ENCODE measurements at regions not wholly inside any gene's neighbourhood (a gene's known extent, or its start where the extent isn't known, plus 50 kb on each side); places are given as distances from the start of the nearest gene placed in this dataset.

DNA sequence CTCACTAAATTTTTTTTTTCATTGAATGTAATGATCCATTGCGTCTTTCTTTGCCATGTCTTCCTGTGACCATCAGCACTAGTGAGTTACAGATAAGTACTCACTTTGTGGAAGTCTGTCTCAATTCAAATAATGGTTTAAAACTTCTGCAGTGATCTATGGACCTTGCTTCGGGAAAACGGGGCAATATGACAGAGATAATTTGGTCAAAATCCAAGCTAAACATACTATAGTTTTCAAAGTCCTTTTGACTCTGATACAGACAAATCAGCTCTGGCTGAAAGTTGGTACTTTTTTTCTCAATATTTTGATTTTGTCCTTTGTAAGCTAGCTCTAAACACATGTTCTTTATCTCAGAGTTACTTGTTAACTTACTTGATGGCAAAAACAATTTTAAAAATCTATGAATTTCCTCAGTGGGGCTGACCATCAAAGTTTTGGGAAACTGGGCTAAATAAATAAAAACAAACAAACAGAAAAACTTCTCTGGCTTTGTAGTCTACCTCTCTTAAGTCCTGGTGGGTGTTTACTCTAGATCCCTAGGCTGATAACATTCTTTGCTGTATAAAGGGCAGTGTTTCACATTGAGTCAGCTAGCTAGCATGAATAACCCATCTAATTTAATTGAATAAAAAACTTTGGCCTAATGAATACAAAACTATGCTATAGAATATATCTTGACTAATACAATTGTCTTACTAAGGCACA lies 327.6 kb downstream of the RDH14 start:
- no peaks in the 10 kb centered on the region for H3K36me3 ChIP-seq
- DNase-seq (no peak), ATAC-seq (peak; percentile 36)
- H3K27ac ChIP-seq = no peak overlapping the region
- peaks cover 5% of the 10 kb centered on the region for H3K4me1 ChIP-seq
- H3K27me3 ChIP-seq = no peaks in the 10 kb centered on the region
- H3K9me3 ChIP-seq = no peaks in the 10 kb centered on the region
- no peak overlapping the region for H3K4me3 ChIP-seq
- intact Hi-C loops (cut with DNase I) = no loop called here
- TF ChIP-seq, protein P1, sequence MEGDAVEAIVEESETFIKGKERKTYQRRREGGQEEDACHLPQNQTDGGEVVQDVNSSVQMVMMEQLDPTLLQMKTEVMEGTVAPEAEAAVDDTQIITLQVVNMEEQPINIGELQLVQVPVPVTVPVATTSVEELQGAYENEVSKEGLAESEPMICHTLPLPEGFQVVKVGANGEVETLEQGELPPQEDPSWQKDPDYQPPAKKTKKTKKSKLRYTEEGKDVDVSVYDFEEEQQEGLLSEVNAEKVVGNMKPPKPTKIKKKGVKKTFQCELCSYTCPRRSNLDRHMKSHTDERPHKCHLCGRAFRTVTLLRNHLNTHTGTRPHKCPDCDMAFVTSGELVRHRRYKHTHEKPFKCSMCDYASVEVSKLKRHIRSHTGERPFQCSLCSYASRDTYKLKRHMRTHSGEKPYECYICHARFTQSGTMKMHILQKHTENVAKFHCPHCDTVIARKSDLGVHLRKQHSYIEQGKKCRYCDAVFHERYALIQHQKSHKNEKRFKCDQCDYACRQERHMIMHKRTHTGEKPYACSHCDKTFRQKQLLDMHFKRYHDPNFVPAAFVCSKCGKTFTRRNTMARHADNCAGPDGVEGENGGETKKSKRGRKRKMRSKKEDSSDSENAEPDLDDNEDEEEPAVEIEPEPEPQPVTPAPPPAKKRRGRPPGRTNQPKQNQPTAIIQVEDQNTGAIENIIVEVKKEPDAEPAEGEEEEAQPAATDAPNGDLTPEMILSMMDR (IDR thresholded peaks at IDR 0.05) = no peak

DNA sequence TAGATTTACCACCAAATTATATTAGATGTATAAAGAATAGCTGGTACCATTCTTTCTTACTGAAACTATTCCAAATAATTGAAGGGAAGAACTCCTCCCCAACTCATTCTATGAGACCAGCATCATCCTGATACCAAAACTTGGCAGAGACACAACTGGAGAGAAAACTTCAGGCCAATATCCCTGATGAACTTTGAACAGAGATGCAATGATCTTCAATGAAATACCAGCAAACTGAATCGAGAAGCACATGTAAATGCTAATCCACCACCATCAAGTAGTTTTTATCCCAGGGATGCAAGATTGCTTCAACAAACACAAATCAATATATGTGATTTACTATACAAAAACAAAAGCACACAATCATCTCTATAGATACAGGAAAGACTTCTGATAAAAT lies 329.8 kb downstream of the RDH14 start:
- Histone ChIP-seq H3K4me1 (peaks cover 5% of the 10 kb centered on the region), H3K27ac (no peak overlapping the region), H3K36me3 (no peaks in the 10 kb centered on the region), H3K9me3 (no peaks in the 10 kb centered on the region), H3K4me3 (no peak overlapping the region), H3K27me3 (no peaks in the 10 kb centered on the region)
- intact Hi-C loops (cut with DNase I) = no loop called here
- TF ChIP-seq, protein P1 (IDR thresholded peaks at IDR 0.05) = no peak
- DNase-seq (no peak), ATAC-seq (no peak)

DNA sequence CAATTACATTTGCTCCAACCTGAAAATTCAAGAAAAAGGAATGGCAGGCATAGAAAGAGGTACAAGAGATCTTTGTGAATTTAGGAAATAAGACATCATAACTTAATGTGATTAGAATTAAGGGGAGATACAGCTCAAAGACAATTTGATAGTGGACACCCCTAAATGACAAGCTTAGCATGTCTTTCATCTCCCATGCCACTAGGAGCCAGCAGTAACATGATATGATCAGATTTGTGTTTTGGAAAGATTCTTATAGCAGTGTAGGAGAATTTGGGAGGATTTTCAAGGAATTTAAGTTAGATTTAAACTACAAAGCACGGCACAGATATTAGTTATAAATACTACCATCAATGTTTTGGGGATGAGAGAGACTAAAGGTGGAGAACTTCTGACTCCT lies 340.8 kb downstream of the RDH14 start:
- Histone ChIP-seq H3K9me3 (no peaks in the 10 kb centered on the region), H3K27ac (no peak overlapping the region), H3K36me3 (no peaks in the 10 kb centered on the region), H3K4me1 (no peaks in the 10 kb centered on the region), H3K4me3 (no peak overlapping the region), H3K27me3 (no peaks in the 10 kb centered on the region)
- intact Hi-C loops (cut with DNase I) = no loop called here
- ATAC-seq = no peak
- TF ChIP-seq, protein P1 (IDR thresholded peaks at IDR 0.05) = no peak
- DNase-seq = no peak

DNA sequence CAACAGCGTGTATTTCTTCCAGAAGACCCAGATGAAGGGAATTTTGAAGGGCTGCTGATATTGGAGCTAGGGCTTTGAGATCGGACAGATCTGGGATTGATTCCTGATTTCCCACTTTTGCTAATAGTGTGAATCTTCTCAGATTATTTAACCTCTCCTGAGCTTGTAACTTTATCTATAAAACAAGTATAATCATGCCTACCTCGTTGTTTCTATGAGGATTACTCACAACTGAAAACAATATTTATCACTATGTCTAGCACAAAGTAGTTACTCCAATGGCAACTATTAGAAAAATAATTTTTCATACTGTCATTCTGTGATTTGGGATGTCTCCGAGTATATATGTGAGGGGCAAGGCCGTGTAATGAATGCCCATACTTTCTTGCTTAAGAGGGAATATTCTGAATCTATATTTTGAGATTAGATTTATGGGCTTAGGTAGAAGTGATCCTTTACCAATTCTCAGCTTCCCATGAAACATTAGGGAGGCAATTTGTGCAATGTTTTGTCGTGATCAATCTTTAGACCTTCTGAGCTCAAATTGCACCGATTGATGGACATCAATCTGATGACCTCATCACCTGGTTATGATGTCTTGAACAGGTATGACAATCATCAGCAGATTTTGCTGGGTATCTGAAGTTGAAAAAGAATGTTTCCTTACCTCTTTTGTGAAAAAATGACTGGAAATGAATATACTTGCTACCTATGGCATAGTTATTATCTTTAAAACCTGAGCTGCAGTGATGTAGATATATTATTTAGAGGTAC lies 339.9 kb downstream of the KCNS3 start:
- TF ChIP-seq, protein P1 (IDR thresholded peaks at IDR 0.05) = no peak
- no peaks in the 10 kb centered on the region for H3K4me1 ChIP-seq
- H3K36me3 ChIP-seq = no peaks in the 10 kb centered on the region
- ATAC-seq (no peak), DNase-seq (no peak)
- no peak overlapping the region for H3K27ac ChIP-seq
- no peaks in the 10 kb centered on the region for H3K9me3 ChIP-seq
- H3K27me3 ChIP-seq = no peaks in the 10 kb centered on the region
- no peak overlapping the region for H3K4me3 ChIP-seq
- intact Hi-C loops (cut with DNase I) = no loop called here

DNA sequence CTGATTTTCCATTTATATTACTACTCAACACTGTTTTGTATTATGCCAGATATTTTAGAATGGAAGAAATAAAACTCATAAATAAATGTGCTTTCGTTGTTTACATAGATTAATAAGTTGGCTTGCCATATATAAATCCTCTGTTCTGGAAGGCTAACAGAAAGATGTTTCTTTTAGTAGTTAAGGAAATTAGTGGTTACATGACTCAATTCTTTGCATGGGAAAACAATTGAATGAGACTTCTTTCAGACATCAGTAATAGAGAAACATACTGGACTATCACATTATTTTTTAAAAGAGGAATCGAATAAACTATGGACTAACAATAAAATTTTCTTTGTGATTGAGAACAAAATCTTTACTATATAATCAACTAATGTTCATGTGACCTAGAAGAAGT lies 336.5 kb downstream of the KCNS3 start:
- ATAC-seq (no peak), DNase-seq (no peak)
- Histone ChIP-seq H3K9me3 (no peaks in the 10 kb centered on the region), H3K27ac (no peak overlapping the region), H3K4me1 (no peaks in the 10 kb centered on the region), H3K27me3 (no peaks in the 10 kb centered on the region), H3K4me3 (no peak overlapping the region), H3K36me3 (no peaks in the 10 kb centered on the region)
- intact Hi-C loops (cut with DNase I) = no loop called here
- TF ChIP-seq, protein P1 (IDR thresholded peaks at IDR 0.05) = no peak
